ENCODE measurements at regions not wholly inside any gene's neighbourhood (a gene's known extent, or its start where the extent isn't known, plus 50 kb on each side); places are given as distances from the start of the nearest gene placed in this dataset.

GRCh38 chr12:77535734-77536133 lies 295.0 kb upstream of the NAV3 start:
- intact Hi-C loops (cut with micrococcal nuclease; ENCODE audit: unreplicated experiment) (no loop called here), in situ Hi-C loops (cut with HindIII; ENCODE audit: low pct_unique_long_range_greater_than_20kb, low sequenced_read_pairs) (no loop called here)
- ChIA-PET CTCF (no interaction called here), POLR2A (no interaction called here)
- no peaks in the 10 kb centered on the region for H3K4me1 ChIP-seq (ENCODE audit: control insufficient read depth, insufficient read depth, low read length)
- BruUV-seq (replicated peaks): no TSS peak
- H3K4me3 ChIP-seq (ENCODE audit: low read depth in 2 of 2, low read length in 2 of 2): no peak overlapping the region
- ATAC-seq (no peak), DNase-seq (ENCODE audit: low read depth, low spot score) (no peak)
- no peaks in the 10 kb centered on the region for H3K27me3 ChIP-seq (ENCODE audit: control insufficient read depth, insufficient read depth, low read length)
- H3K36me3 ChIP-seq (ENCODE audit: control insufficient read depth, insufficient read depth, low read length): no peaks in the 10 kb centered on the region
- no peak overlapping the region for H3K27ac ChIP-seq (ENCODE audit: low read length)
- no peaks in the 10 kb centered on the region for H3K9me3 ChIP-seq (ENCODE audit: control insufficient read depth, insufficient read depth, low read depth, low read length)
- TF ChIP-seq TCF7L2 (IDR thresholded peaks at IDR 0.05; ENCODE audit: low read depth, low read length) (no peak), SIN3A (IDR thresholded peaks at IDR 0.05; ENCODE audit: borderline replicate concordance, insufficient read depth, low read depth, low read length) (no peak), POLR2AphosphoS5 (IDR thresholded peaks at IDR 0.05; ENCODE audit: low read depth, low read length) (no peak), CTCF (IDR thresholded peaks at IDR 0.05) (no peak), REST (IDR thresholded peaks at IDR 0.05; ENCODE audit: insufficient read depth in 1 of 2, low read depth in 2 of 2, low read length in 1 of 2) (no peak)

- DNase-seq (ENCODE audit: low read depth, low spot score): no peak
- Histone ChIP-seq H3K27ac (ENCODE audit: low read length) (no peak overlapping the region), H3K27me3 (ENCODE audit: control insufficient read depth, insufficient read depth, low read length) (no peaks in the 10 kb centered on the region), H3K4me3 (ENCODE audit: low read depth in 2 of 2, low read length in 2 of 2) (no peak overlapping the region), H3K36me3 (ENCODE audit: control insufficient read depth, insufficient read depth, low read length) (no peaks in the 10 kb centered on the region), H3K9me3 (ENCODE audit: control insufficient read depth, insufficient read depth, low read depth, low read length) (no peaks in the 10 kb centered on the region), H3K4me1 (ENCODE audit: control insufficient read depth, insufficient read depth, low read length) (no peaks in the 10 kb centered on the region)
- no TSS peak for BruUV-seq (replicated peaks)
- in situ Hi-C loops (cut with HindIII; ENCODE audit: low pct_unique_long_range_greater_than_20kb, low sequenced_read_pairs): no loop called here
- ATAC-seq: no peak
- TF ChIP-seq SIN3A (IDR thresholded peaks at IDR 0.05; ENCODE audit: borderline replicate concordance, insufficient read depth, low read depth, low read length) (no peak), CTCF (IDR thresholded peaks at IDR 0.05) (no peak), REST (IDR thresholded peaks at IDR 0.05; ENCODE audit: insufficient read depth in 1 of 2, low read depth in 2 of 2, low read length in 1 of 2) (no peak), TCF7L2 (IDR thresholded peaks at IDR 0.05; ENCODE audit: low read depth, low read length) (no peak), POLR2AphosphoS5 (IDR thresholded peaks at IDR 0.05; ENCODE audit: low read depth, low read length) (no peak)
- CTCF ChIA-PET: no interaction called here
- intact Hi-C loops (cut with micrococcal nuclease; ENCODE audit: unreplicated experiment): no loop called here
- POLR2A ChIA-PET: interaction anchor here (0.7 kb wide), 1 partner anchor 33 kb away, joined by 3 read pairs; no protein-coding TSS in a partner anchor
These were observed 298.8 kb upstream of the NAV3 start for GRCh38 chr12:77531912-77532311.

All from Panc1 (cell line).